Hepatocyte (in vitro differentiated cells): ENCODE measurements at regions not wholly inside any gene's neighbourhood (a gene's known extent, or its start where the extent isn't known, plus 50 kb on each side); places are given as distances from the start of the nearest gene placed in this dataset.

Source experiments
- CTCF ChIP-seq: fragments of 200-600 bp; sonication (generic); IDR thresholded peaks from 2 replicates; pipeline ENCODE4 v1.5.1; 2016; ENCODE audit warnings: antibody characterized with exemption, mild to moderate bottlenecking; ENCODE audit not compliant: poor library complexity
- EZH2 ChIP-seq: fragments of 200-600 bp; sonication (generic); IDR thresholded peaks from 2 replicates; pipeline ENCODE4 v1.6.1; 2016; ENCODE audit warnings: antibody characterized with exemption, mild to moderate bottlenecking, borderline replicate concordance

- TF ChIP-seq EZH2 = no peak
- no peak for TF ChIP-seq CTCF
Measured at GRCh38 chr14:49044981-49045380, 541.2 kb downstream of the RPS29 start.
